ENCODE measurements at regions not wholly inside any gene's neighbourhood (a gene's known extent, or its start where the extent isn't known, plus 50 kb on each side); places are given as distances from the start of the nearest gene placed in this dataset.

GRCh38 chr2:12262681-12263436, 453.9 kb upstream of the TRIB2 start:
- TF ChIP-seq, protein P1, sequence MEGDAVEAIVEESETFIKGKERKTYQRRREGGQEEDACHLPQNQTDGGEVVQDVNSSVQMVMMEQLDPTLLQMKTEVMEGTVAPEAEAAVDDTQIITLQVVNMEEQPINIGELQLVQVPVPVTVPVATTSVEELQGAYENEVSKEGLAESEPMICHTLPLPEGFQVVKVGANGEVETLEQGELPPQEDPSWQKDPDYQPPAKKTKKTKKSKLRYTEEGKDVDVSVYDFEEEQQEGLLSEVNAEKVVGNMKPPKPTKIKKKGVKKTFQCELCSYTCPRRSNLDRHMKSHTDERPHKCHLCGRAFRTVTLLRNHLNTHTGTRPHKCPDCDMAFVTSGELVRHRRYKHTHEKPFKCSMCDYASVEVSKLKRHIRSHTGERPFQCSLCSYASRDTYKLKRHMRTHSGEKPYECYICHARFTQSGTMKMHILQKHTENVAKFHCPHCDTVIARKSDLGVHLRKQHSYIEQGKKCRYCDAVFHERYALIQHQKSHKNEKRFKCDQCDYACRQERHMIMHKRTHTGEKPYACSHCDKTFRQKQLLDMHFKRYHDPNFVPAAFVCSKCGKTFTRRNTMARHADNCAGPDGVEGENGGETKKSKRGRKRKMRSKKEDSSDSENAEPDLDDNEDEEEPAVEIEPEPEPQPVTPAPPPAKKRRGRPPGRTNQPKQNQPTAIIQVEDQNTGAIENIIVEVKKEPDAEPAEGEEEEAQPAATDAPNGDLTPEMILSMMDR (IDR thresholded peaks at IDR 0.05; ENCODE audit: borderline replicate concordance, extremely low read depth, low read length, poor library complexity, severe bottlenecking), result no peak
- TF ChIP-seq EZH2 (IDR thresholded peaks at IDR 0.05; ENCODE audit: borderline replicate concordance, low read depth, low read length, severe bottlenecking), result no peak
